ENCODE measurements at regions not wholly inside any gene's neighbourhood (a gene's known extent, or its start where the extent isn't known, plus 50 kb on each side); places are given as distances from the start of the nearest gene placed in this dataset.

GRCh38 chr11:81253244-81253643 lies 1480.4 kb downstream of the FAM181B start:
- Histone ChIP-seq H3K4ac (replicated peaks; ENCODE audit: insufficient read length, low read depth, low read length) (no peak overlapping the region), H2AFZ (ENCODE audit: low read length) (no peak overlapping the region), H3K14ac (ENCODE audit: insufficient read length) (no peak overlapping the region), H2BK5ac (ENCODE audit: low read depth, low read length) (no peak overlapping the region), H2BK120ac (replicated peaks; ENCODE audit: low read depth, low read length) (no peak overlapping the region), H2BK15ac (ENCODE audit: low read length) (no peak overlapping the region), H3K56ac (replicated peaks; ENCODE audit: insufficient read length, low read depth, low read length) (no peak overlapping the region), H3K4me1 (replicated peaks in 1 of 4; ENCODE audit: control insufficient read depth in 3 of 4, insufficient read depth in 4 of 4, low read length in 3 of 4) (no peaks in the 10 kb centered on the region), H3K4me3 (ENCODE audit: extremely low read depth in 1 of 4, insufficient read depth in 2 of 4, low read depth in 3 of 4, low read length in 4 of 4) (no peak overlapping the region), H3K27ac (ENCODE audit: low read depth, low read length) (no peak overlapping the region), H4K91ac (replicated peaks; ENCODE audit: insufficient read length, low read length) (no peak overlapping the region), H2AK5ac (ENCODE audit: low read depth, low read length) (no peak overlapping the region), H2BK20ac (ENCODE audit: low read length) (no peak overlapping the region), H4K8ac (ENCODE audit: extremely low read depth, insufficient read depth, low read length) (no peak overlapping the region), H3K36me3 (ENCODE audit: control insufficient read depth in 2 of 4, insufficient read depth in 4 of 4, low read length in 3 of 4) (no peaks in the 10 kb centered on the region), H3K23me2 (ENCODE audit: low read depth, low read length) (no peaks in the 10 kb centered on the region), H3K79me2 (ENCODE audit: control insufficient read depth in 1 of 2, insufficient read depth in 2 of 2, low read length in 2 of 2) (no peaks in the 10 kb centered on the region), H3K27me3 (replicated peaks in 1 of 4; ENCODE audit: control insufficient read depth in 3 of 4, extremely low read depth in 1 of 4, insufficient read depth in 3 of 4, low read length in 3 of 4) (no peaks in the 10 kb centered on the region), H2BK12ac (ENCODE audit: low read depth, low read length) (no peak overlapping the region), H4K20me1 (replicated peaks in 1 of 2; ENCODE audit: control insufficient read depth in 1 of 2, insufficient read depth in 2 of 2, low read length in 2 of 2) (no peaks in the 10 kb centered on the region), H3K4me2 (ENCODE audit: insufficient read depth in 1 of 2, low read depth in 2 of 2, low read length in 2 of 2) (no peak overlapping the region), H3K23ac (ENCODE audit: insufficient read length) (no peak overlapping the region), H3K18ac (ENCODE audit: extremely low read depth, low read length) (no peak overlapping the region), H3K9ac (replicated peaks in 1 of 4; ENCODE audit: extremely low read depth in 1 of 4, low read depth in 3 of 4, low read length in 3 of 4) (no peak overlapping the region), H4K5ac (ENCODE audit: insufficient read length, low read depth, low read length) (no peak overlapping the region), H3K9me3 (ENCODE audit: insufficient read depth in 2 of 2, low read depth in 1 of 2, low read length in 1 of 2) (no peaks in the 10 kb centered on the region), H3K79me1 (ENCODE audit: low read depth, low read length) (no peaks in the 10 kb centered on the region)
- POLR2A ChIA-PET (ENCODE audit: partially characterized antibody) = no interaction called here
- no peak for DNase-seq (ENCODE audit: low read depth in 1 of 2, low spot score in 2 of 2)
- no peak for FAIRE-seq
- CTCF ChIA-PET (ENCODE audit: partially characterized antibody) = interaction anchor here (0.6 to 1.3 kb wide), 3 partner anchors 16 to 319 kb away, joined by 3 to 5 read pairs (median 3); no protein-coding TSS in a partner anchor
- WGBS, 2 experiments (ENCODE audit: extremely low coverage in 1 of 2, insufficient coverage in 1 of 2, insufficient read length in 1 of 2, insufficient replicate concordance in 2 of 2, low coverage in 1 of 2, low lambda C conversion rate in 2 of 2, missing lambda C conversion rate in 1 of 2) = 100% methylated on average over 1 of the region's 1 CpG; no CpG with 5 or more reads in 1 of the 2 experiments
- TF ChIP-seq SUZ12 (IDR thresholded peaks at IDR 0.05; ENCODE audit: low read length) (no peak), GTF2F1 (IDR thresholded peaks at IDR 0.05; ENCODE audit: borderline replicate concordance, low read depth, low read length) (no peak), RFX5 (IDR thresholded peaks at IDR 0.05; ENCODE audit: borderline replicate concordance, low read depth, low read length) (no peak), TBP (IDR thresholded peaks at IDR 0.05; ENCODE audit: low read depth, low read length) (no peak), HDAC6 (IDR thresholded peaks at IDR 0.05; ENCODE audit: low read depth, low read length) (no peak), BCL11A (IDR thresholded peaks at IDR 0.05; ENCODE audit: low read depth in 2 of 2, low read length in 2 of 2) (no peak), SIX5 (IDR thresholded peaks at IDR 0.05; ENCODE audit: low read depth, low read length) (no peak), USF2 (IDR thresholded peaks at IDR 0.05; ENCODE audit: low read length) (no peak), HDAC2 (IDR thresholded peaks at IDR 0.05; ENCODE audit: borderline replicate concordance in 1 of 2, low read depth in 2 of 2, low read length in 2 of 2) (no peak), SP1 (IDR thresholded peaks at IDR 0.05; ENCODE audit: low read depth, low read length) (no peak), EP300 (IDR thresholded peaks at IDR 0.05; ENCODE audit: borderline replicate concordance in 1 of 2, low read depth in 2 of 2, low read length in 2 of 2) (no peak), JUN (IDR thresholded peaks at IDR 0.05; ENCODE audit: low read depth, low read length) (no peak), NRF1 (IDR thresholded peaks at IDR 0.05; ENCODE audit: low read depth, low read length) (no peak), SP4 (IDR thresholded peaks at IDR 0.05; ENCODE audit: low read length) (no peak)

All from H1 (cell line).